ENCODE measurements at regions not wholly inside any gene's neighbourhood (a gene's known extent, or its start where the extent isn't known, plus 50 kb on each side); places are given as distances from the start of the nearest gene placed in this dataset.
A peak's percentile ranks its signal among the peaks of the same experiment; 100 is the strongest.

DNA sequence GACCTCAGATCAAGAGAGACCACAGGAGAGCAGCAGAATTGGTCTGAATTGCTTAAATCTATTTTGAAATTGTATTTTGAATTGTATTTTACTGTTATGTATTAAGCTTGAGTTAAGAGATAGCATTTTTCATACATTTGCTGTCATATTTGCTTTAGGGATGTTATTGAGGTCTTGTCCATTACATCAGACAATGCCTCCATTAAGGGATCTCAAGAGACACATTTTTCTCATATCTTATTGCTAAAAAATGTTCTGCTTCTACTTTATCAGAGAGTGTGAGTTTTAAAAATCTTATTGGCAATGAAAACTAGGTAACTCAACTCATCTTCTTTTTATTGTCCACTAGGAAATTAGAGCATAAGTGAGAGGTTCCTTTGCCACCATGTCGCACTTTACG lies 66.8 kb upstream of the CTAGE1 start:
- BruUV-seq (replicated peaks) = no TSS peak
- ATAC-seq = no peak

DNA sequence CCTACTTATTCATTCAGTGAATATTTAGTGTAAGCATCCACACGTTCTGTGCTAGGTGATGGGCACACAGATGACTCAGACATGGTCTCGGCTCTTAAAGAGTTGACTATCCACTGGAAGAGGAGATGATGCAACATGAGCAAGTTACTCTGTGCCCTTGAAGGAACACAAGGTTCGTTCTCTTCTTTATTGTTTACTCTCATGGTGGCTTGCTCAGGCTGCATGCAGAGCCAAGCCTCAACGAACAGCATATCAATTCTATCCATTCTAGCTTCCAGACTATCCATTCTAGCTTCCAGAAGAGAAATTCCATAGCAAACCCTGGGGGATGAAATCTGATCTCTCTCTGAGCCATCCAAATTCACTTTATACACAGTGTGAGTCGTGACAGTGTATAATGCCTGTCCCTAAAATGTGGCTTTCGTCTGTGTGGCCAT lies 68.1 kb upstream of the CTAGE1 start:
- TF ChIP-seq CEBPB (IDR thresholded peaks at IDR 0.05; ENCODE audit: low read depth) = peak; percentile 51
- TF ChIP-seq SP1 (IDR thresholded peaks at IDR 0.05; ENCODE audit: low read depth) = no peak
- TF ChIP-seq SIN3A (IDR thresholded peaks at IDR 0.05; ENCODE audit: low read depth) = no peak
- TF ChIP-seq FOSL1 (IDR thresholded peaks at IDR 0.05; ENCODE audit: low read depth) = 0 out of 2 replicates have a peak, but pooled peaks have one; percentile 27
- TF ChIP-seq JUND (IDR thresholded peaks at IDR 0.05) = peak; percentile 23; the same call in 1 of the 2 replicates
- no peak for TF ChIP-seq EZH2 (IDR thresholded peaks at IDR 0.05)
- TF ChIP-seq, protein P1, sequence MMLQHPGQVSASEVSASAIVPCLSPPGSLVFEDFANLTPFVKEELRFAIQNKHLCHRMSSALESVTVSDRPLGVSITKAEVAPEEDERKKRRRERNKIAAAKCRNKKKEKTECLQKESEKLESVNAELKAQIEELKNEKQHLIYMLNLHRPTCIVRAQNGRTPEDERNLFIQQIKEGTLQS (IDR thresholded peaks at IDR 0.05) = peak; percentile 67
- TF ChIP-seq, protein P2, sequence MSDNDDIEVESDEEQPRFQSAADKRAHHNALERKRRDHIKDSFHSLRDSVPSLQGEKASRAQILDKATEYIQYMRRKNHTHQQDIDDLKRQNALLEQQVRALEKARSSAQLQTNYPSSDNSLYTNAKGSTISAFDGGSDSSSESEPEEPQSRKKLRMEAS (IDR thresholded peaks at IDR 0.05) = no peak
- 0 out of 2 replicates have a peak, but pooled peaks have one; percentile 27 for TF ChIP-seq CBX3 (IDR thresholded peaks at IDR 0.05; ENCODE audit: low read depth)

More for the DNA sequence above, 66.8 kb upstream of the CTAGE1 start:
- ChIA-PET RAD21 (ENCODE audit: low non-redundant PET in 1 of 2, low total read pairs in 2 of 2, uncharacterized antibody in 2 of 2, unreplicated experiment in 2 of 2) (no interaction called here), POLR2A (no interaction called here), CTCF (no interaction called here)
- Histone ChIP-seq H3K9ac (ENCODE audit: low read length) (no peak overlapping the region), H2AFZ (ENCODE audit: low read depth, low read length, poor library complexity, severe bottlenecking) (no peak overlapping the region), H3K4me2 (ENCODE audit: low read length) (no peak overlapping the region), H3K36me3 (ENCODE audit: control insufficient read depth in 1 of 2, insufficient read depth in 2 of 2, low read length in 2 of 2) (no peaks in the 10 kb centered on the region), H3K79me2 (ENCODE audit: insufficient read depth, low read length) (no peaks in the 10 kb centered on the region), H3K4me1 (ENCODE audit: control insufficient read depth in 1 of 2, insufficient read depth in 2 of 2, low read length in 2 of 2) (peaks cover 0 to 8% of the 10 kb centered on the region in 2 experiments; a peak in 1 of 4 replicates), H3K4me3 (replicated peaks in 1 of 2; ENCODE audit: low read depth in 1 of 2, low read length in 2 of 2) (no peak overlapping the region), H4K20me1 (ENCODE audit: insufficient read depth) (no peaks in the 10 kb centered on the region), H3K27ac (ENCODE audit: low read depth, low read length) (no peak overlapping the region), H3K9me3 (ENCODE audit: control insufficient read depth in 1 of 2, insufficient read depth in 1 of 2, low read depth in 1 of 2, low read length in 2 of 2) (no peaks in the 10 kb centered on the region), H3K9me2 (ENCODE audit: insufficient read depth) (no peaks in the 10 kb centered on the region), H3K27me3 (ENCODE audit: insufficient read depth, low read length) (no peaks in the 10 kb centered on the region)
- no peak for TF ChIP-seq TCF7L2 (IDR thresholded peaks at IDR 0.05; ENCODE audit: borderline replicate concordance, extremely low read depth, insufficient read depth, insufficient read length)
- TF ChIP-seq ELF1 (IDR thresholded peaks at IDR 0.05; ENCODE audit: borderline replicate concordance, low read depth) = no peak
- no peak for DNase-seq (ENCODE audit: low read depth, low spot score)
- intact Hi-C loops (cut with micrococcal nuclease) = no loop called here

More for the DNA sequence above, 68.1 kb upstream of the CTAGE1 start:
- intact Hi-C loops (cut with micrococcal nuclease) = no loop called here
- H3K79me2 ChIP-seq (ENCODE audit: insufficient read depth, low read length) = no peaks in the 10 kb centered on the region
- H3K9ac ChIP-seq (ENCODE audit: low read length) = no peak overlapping the region
- no peaks in the 10 kb centered on the region for H3K9me2 ChIP-seq (ENCODE audit: insufficient read depth)
- H3K4me2 ChIP-seq (ENCODE audit: low read length) = peak overlapping the region; percentile 9; the same call in 1 of the 2 replicates
- no peaks in the 10 kb centered on the region for H3K36me3 ChIP-seq (ENCODE audit: control insufficient read depth in 1 of 2, insufficient read depth in 2 of 2, low read length in 2 of 2)
- no peaks in the 10 kb centered on the region for H3K27me3 ChIP-seq (ENCODE audit: insufficient read depth, low read length)
- H3K9me3 ChIP-seq (ENCODE audit: control insufficient read depth in 1 of 2, insufficient read depth in 1 of 2, low read depth in 1 of 2, low read length in 2 of 2) = no peaks in the 10 kb centered on the region
- RAD21 ChIA-PET (ENCODE audit: low non-redundant PET in 1 of 2, low total read pairs in 2 of 2, uncharacterized antibody in 2 of 2, unreplicated experiment in 2 of 2) = no interaction called here
- no peak overlapping the region for H3K4me3 ChIP-seq (replicated peaks in 1 of 2; ENCODE audit: low read depth in 1 of 2, low read length in 2 of 2)
- no peak for ATAC-seq
- no TSS peak for BruUV-seq (replicated peaks)
- H3K27ac ChIP-seq (ENCODE audit: low read depth, low read length) = no peak overlapping the region
- CTCF ChIA-PET = no interaction called here
- no peak overlapping the region for H2AFZ ChIP-seq (ENCODE audit: low read depth, low read length, poor library complexity, severe bottlenecking)
- peaks cover 0 to 8% of the 10 kb centered on the region in 2 experiments; a peak in 1 of 4 replicates for H3K4me1 ChIP-seq (ENCODE audit: control insufficient read depth in 1 of 2, insufficient read depth in 2 of 2, low read length in 2 of 2)
- no peaks in the 10 kb centered on the region for H4K20me1 ChIP-seq (ENCODE audit: insufficient read depth)
- POLR2A ChIA-PET = no interaction called here
- no peak for DNase-seq (ENCODE audit: low read depth, low spot score)

Data from HCT116 (cell line).